ENCODE measurements at regions not wholly inside any gene's neighbourhood (a gene's known extent, or its start where the extent isn't known, plus 50 kb on each side); places are given as distances from the start of the nearest gene placed in this dataset.

GRCh38 chr18:51257150-51257549 lies 59.7 kb upstream of the MEX3C start:
- TF ChIP-seq EP300 (IDR thresholded peaks at IDR 0.05; ENCODE audit: borderline replicate concordance in 1 of 2, low read depth in 1 of 2, low read length in 1 of 2) (no peak), TEAD4 (IDR thresholded peaks at IDR 0.05; ENCODE audit: borderline replicate concordance, insufficient read depth) (no peak), CTCF (IDR thresholded peaks at IDR 0.05) (no peak), USF1 (IDR thresholded peaks at IDR 0.05; ENCODE audit: borderline replicate concordance, low read depth) (no peak), RFX5 (IDR thresholded peaks at IDR 0.05; ENCODE audit: low read length) (no peak), RAD21 (IDR thresholded peaks at IDR 0.05; ENCODE audit: low read length) (no peak), EZH2phosphoT487 (IDR thresholded peaks at IDR 0.05; ENCODE audit: borderline replicate concordance, low read depth) (no peak), USF2 (IDR thresholded peaks at IDR 0.05; ENCODE audit: borderline replicate concordance, low read depth, low read length) (no peak), YY1 (IDR thresholded peaks at IDR 0.05; ENCODE audit: low read depth) (no peak)

All from SK-N-SH (cell line).